ENCODE measurements at regions not wholly inside any gene's neighbourhood (a gene's known extent, or its start where the extent isn't known, plus 50 kb on each side); places are given as distances from the start of the nearest gene placed in this dataset.

- TF ChIP-seq CTCF (IDR thresholded peaks at IDR 0.05; ENCODE audit: low read depth, low read length), result no peak
- DNase-seq (ENCODE audit: extremely low read depth, low read depth), result no peak
Observed at GRCh38 chr15:46865155-46865554, 852.1 kb upstream of the SEMA6D start.

- TF ChIP-seq CTCF (IDR thresholded peaks at IDR 0.05; ENCODE audit: low read depth, low read length), result no peak
- no peak for DNase-seq (ENCODE audit: extremely low read depth, low read depth)
Observed at GRCh38 chr15:46872286-46872980, 844.9 kb upstream of the SEMA6D start.

GRCh38 chr15:46872981-46873330, 844.3 kb upstream of the SEMA6D start:
- TF ChIP-seq CTCF (IDR thresholded peaks at IDR 0.05; ENCODE audit: low read depth, low read length), result no peak
- no peak for DNase-seq (ENCODE audit: extremely low read depth, low read depth)

GRCh38 chr15:46879032-46879770, 838.1 kb upstream of the SEMA6D start:
- TF ChIP-seq CTCF (IDR thresholded peaks at IDR 0.05; ENCODE audit: low read depth, low read length), result no peak
- no peak for DNase-seq (ENCODE audit: extremely low read depth, low read depth)

GRCh38 chr15:46880791-46881190, 836.5 kb upstream of the SEMA6D start:
- DNase-seq (ENCODE audit: extremely low read depth, low read depth), result no peak

GRCh38 chr15:46892621-46893160, 824.6 kb upstream of the SEMA6D start:
- no peak for DNase-seq (ENCODE audit: extremely low read depth, low read depth)

More at GRCh38 chr15:46880791-46881190, 836.5 kb upstream of the SEMA6D start:
- no peak for TF ChIP-seq CTCF (IDR thresholded peaks at IDR 0.05; ENCODE audit: low read depth, low read length)

More at GRCh38 chr15:46892621-46893160, 824.6 kb upstream of the SEMA6D start:
- TF ChIP-seq CTCF (IDR thresholded peaks at IDR 0.05; ENCODE audit: low read depth, low read length), result no peak

Data from AG09319 (cell line).